Common myeloid progenitor, CD34-positive (primary cell): ENCODE measurements at regions not wholly inside any gene's neighbourhood (a gene's known extent, or its start where the extent isn't known, plus 50 kb on each side); places are given as distances from the start of the nearest gene placed in this dataset.

ENCODE experiments used
- CTCF ChIA-PET: fragments of 350-600 bp; sonication (Branson Sonifier 250); formaldehyde crosslinking; loops from one replicate; lab custom pipeline; 2021; ENCODE audit warnings: antibody characterized with exemption; lab: Charles Lee
- POLR2A ChIA-PET: fragments of 350-600 bp; sonication (Branson Sonifier 250); formaldehyde crosslinking; loops from one replicate; lab custom pipeline; 2021; ENCODE audit warnings: antibody characterized with exemption; lab: Charles Lee
- DNase-seq, 3 donors: peaks; one replicate each; pipeline versions ENCODE4 v3.0.0 to v3.0.0-alpha.2; 2013
- H3K27ac ChIP-seq, 2 experiments: 1 replicate in 1 of 2; 2 replicates in 1 of 2; pipeline ENCODE4 v1.7.0; 2013; ENCODE audit warnings: inconsistent platforms in 2 of 2, low read length in 2 of 2, mild to moderate bottlenecking in 2 of 2, low read depth in 1 of 2, moderate library complexity in 1 of 2; ENCODE audit not compliant: severe bottlenecking in 2 of 2, insufficient read depth in 1 of 2, poor library complexity in 1 of 2
- H3K27me3 ChIP-seq, 5 experiments: replicated peaks in 2 of 5; 1 replicate in 3 of 5; 2 replicates in 2 of 5; pipeline versions ENCODE4 v1.6.1 to v1.7.0; 2013; ENCODE audit warnings: low read length in 4 of 5, mild to moderate bottlenecking in 2 of 5, moderate library complexity in 2 of 5, inconsistent platforms in 1 of 5; ENCODE audit not compliant: insufficient read depth in 5 of 5, control insufficient read depth in 4 of 5
- H3K36me3 ChIP-seq, 4 experiments: 1 replicate in 2 of 4; 2 replicates in 2 of 4; pipeline versions ENCODE4 v1.6.1 to v1.7.0; 2013; ENCODE audit warnings: low read length in 3 of 4, control low read depth in 1 of 4, mild to moderate bottlenecking in 1 of 4; ENCODE audit not compliant: control insufficient read depth in 4 of 4, insufficient read depth in 4 of 4
- H3K4me1 ChIP-seq, 4 experiments: 1 replicate in 3 of 4; 2 replicates in 1 of 4; pipeline versions ENCODE4 v1.6.1 to v1.7.1; 2013; ENCODE audit warnings: low read length in 3 of 4, mild to moderate bottlenecking in 3 of 4, control low read depth in 1 of 4, inconsistent platforms in 1 of 4, moderate library complexity in 1 of 4; ENCODE audit not compliant: control insufficient read depth in 4 of 4, insufficient read depth in 4 of 4; ENCODE audit errors: control extremely low read depth in 1 of 4
- H3K4me3 ChIP-seq, 7 experiments: 1 replicate in 4 of 7; 2 replicates in 3 of 7; pipeline versions ENCODE4 v1.5.1 to v1.7.0; 2013; ENCODE audit warnings: mild to moderate bottlenecking in 7 of 7, low read length in 6 of 7, moderate library complexity in 6 of 7, inconsistent platforms in 2 of 7, low read depth in 2 of 7, control low read depth in 1 of 7; ENCODE audit not compliant: insufficient read depth in 4 of 7, control insufficient read depth in 1 of 7; ENCODE audit errors: extremely low read depth in 1 of 7
- H3K9me3 ChIP-seq, 5 experiments: 1 replicate in 4 of 5; 2 replicates in 1 of 5; pipeline versions ENCODE4 v1.6.1 to v1.7.1; 2013; ENCODE audit warnings: low read length in 4 of 5, mild to moderate bottlenecking in 2 of 5, inconsistent platforms in 1 of 5, low read depth in 1 of 5, moderate library complexity in 1 of 5; ENCODE audit not compliant: control insufficient read depth in 4 of 5, insufficient read depth in 2 of 5; ENCODE audit errors: control extremely low read depth in 1 of 5
- WGBS: methylation state at CpG from one replicate; pipeline ENCODE4 v1.1.5; 2013; ENCODE audit not compliant: insufficient coverage; 5-methylcytosine and 5-hydroxymethylcytosine counted together

DNA sequence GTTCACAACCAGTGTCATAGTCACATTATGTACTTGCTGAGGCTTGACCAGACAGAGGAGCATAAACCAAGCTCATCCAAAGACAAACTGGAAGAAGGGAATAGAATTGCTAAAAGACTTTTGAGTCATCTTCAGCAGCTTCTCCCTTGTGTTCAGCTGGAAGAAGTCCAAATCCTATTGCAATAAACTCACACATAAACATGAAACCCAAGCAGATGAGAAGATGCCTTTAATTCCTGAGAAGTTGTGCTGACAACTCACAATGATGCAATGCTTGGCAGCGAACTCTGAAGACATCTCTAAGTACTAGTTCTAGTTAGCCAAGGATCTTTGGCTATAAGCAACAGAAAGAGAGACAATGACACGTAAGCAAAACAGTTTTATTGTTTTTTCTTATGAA is 642.1 kb downstream of the KCTD16 start:
- Histone ChIP-seq H3K27ac (no peak overlapping the region), H3K36me3 (no peaks in the 10 kb centered on the region), H3K4me1 (no peaks in the 10 kb centered on the region), H3K27me3 (no peaks in the 10 kb centered on the region), H3K9me3 (no peaks in the 10 kb centered on the region), H3K4me3 (no peak overlapping the region)
- ChIA-PET POLR2A (no interaction called here), CTCF (no interaction called here)
- 92% methylated on average over 1 of the region's 2 CpGs for WGBS
- DNase-seq, result no peak

DNA sequence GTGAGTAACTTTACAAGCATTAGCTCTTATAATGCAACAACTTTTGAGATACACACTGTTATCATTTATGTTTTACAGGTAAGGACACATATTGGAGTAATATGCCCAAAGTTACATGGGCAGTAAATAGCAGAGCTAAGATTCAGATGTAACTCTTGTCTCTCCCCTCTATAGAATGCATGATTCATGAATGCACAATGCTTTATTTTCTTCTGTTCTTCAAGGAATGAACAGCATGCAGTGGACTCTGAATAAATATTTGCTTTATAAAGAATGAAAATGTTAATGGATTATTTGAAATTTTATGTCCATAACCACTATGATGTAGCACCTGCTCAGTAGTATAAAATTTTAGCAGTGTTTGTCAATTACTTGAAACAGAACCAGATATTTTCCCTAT is 629.5 kb downstream of the KCTD16 start:
- Histone ChIP-seq H3K27me3 (no peaks in the 10 kb centered on the region), H3K36me3 (no peaks in the 10 kb centered on the region), H3K4me3 (no peak overlapping the region), H3K9me3 (peaks cover 0 to 1% (median 0%) of the 10 kb centered on the region in 5 experiments), H3K4me1 (no peaks in the 10 kb centered on the region), H3K27ac (no peak overlapping the region)
- ChIA-PET POLR2A (no interaction called here), CTCF (no interaction called here)
- no peak for DNase-seq

DNA sequence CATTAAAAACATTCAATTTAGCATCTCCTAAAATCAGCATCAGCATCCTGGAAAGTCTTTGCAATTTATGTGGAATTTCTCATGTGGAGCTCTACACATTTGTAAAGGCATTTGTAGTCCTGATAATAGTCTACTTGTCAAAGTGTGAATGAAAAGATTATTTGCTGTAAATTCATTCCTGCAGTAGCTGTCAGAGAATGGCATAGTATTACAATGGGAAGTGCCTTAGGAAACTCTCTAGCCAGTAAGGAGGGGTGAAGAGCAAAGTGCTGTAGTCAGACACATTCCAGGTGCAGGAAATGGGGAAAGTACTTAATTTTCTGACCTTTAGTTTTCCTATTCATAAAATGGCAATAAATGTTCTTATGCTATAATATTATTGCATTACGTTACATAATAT is 627.9 kb downstream of the KCTD16 start:
- no peak for DNase-seq
- ChIA-PET CTCF (no interaction called here), POLR2A (no interaction called here)
- no CpG with 5 or more reads among the region's 1 CpG for WGBS
- H3K27me3 ChIP-seq, result no peaks in the 10 kb centered on the region
- no peak overlapping the region for H3K4me3 ChIP-seq
- H3K4me1 ChIP-seq, result no peaks in the 10 kb centered on the region
- no peak overlapping the region for H3K27ac ChIP-seq
- no peaks in the 10 kb centered on the region for H3K36me3 ChIP-seq
- no peaks in the 10 kb centered on the region for H3K9me3 ChIP-seq

DNA sequence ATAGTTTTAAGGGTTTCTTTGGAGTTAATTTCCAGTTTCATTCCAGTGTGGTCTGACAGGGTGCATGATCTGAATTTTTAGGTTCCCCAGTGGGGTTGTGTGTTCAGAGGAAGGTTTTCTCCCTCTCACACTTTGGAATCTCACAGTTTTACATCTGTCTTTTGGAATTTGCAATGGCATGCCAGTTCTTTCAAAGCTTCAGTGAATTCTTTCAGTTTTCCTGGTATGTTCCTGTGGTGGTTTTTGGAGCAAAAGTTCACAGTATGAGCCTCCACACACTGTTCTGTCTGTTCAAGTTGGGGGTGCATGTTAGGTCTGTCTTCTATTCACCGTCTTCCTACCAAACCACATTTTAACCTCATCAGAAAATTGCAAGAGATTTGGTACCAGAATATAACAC is 624.2 kb downstream of the KCTD16 start:
- H3K9me3 ChIP-seq, result peaks cover 0 to 7% (median 0%) of the 10 kb centered on the region in 5 experiments
- no peaks in the 10 kb centered on the region for H3K4me1 ChIP-seq
- CTCF ChIA-PET, result no interaction called here
- no peak overlapping the region for H3K27ac ChIP-seq
- no peak for DNase-seq
- H3K36me3 ChIP-seq, result no peaks in the 10 kb centered on the region
- no CpG with 5 or more reads among the region's 1 CpG for WGBS
- POLR2A ChIA-PET, result no interaction called here
- no peaks in the 10 kb centered on the region for H3K27me3 ChIP-seq
- H3K4me3 ChIP-seq, result no peak overlapping the region

- ChIA-PET POLR2A (no interaction called here), CTCF (no interaction called here)
- peaks cover 0 to 7% (median 0%) of the 10 kb centered on the region in 5 experiments for H3K9me3 ChIP-seq
- H3K27me3 ChIP-seq, result no peaks in the 10 kb centered on the region
- no peaks in the 10 kb centered on the region for H3K36me3 ChIP-seq
- WGBS, result 100% methylated on average over 2 of the region's 3 CpGs
- DNase-seq, result no peak
- no peaks in the 10 kb centered on the region for H3K4me1 ChIP-seq
- no peak overlapping the region for H3K27ac ChIP-seq
- no peak overlapping the region for H3K4me3 ChIP-seq
Observed at GRCh38 chr5:144788556-144788955, 617.9 kb downstream of the KCTD16 start.

GRCh38 chr5:144788046-144788445 is 617.4 kb downstream of the KCTD16 start:
- Histone ChIP-seq H3K4me3 (no peak overlapping the region), H3K4me1 (no peaks in the 10 kb centered on the region), H3K27me3 (no peaks in the 10 kb centered on the region), H3K9me3 (peaks cover 0 to 5% (median 0%) of the 10 kb centered on the region in 5 experiments), H3K27ac (no peak overlapping the region), H3K36me3 (no peaks in the 10 kb centered on the region)
- WGBS, result 100% methylated on average over 1 of the region's 1 CpG
- no peak for DNase-seq
- POLR2A ChIA-PET, result no interaction called here
- CTCF ChIA-PET, result no interaction called here

GRCh38 chr5:144779368-144779767 is 608.7 kb downstream of the KCTD16 start:
- ChIA-PET POLR2A (no interaction called here), CTCF (no interaction called here)
- Histone ChIP-seq H3K4me3 (no peak overlapping the region), H3K27ac (no peak overlapping the region), H3K27me3 (no peaks in the 10 kb centered on the region), H3K4me1 (no peaks in the 10 kb centered on the region), H3K36me3 (no peaks in the 10 kb centered on the region), H3K9me3 (no peaks in the 10 kb centered on the region)
- DNase-seq, result no peak
- no CpG with 5 or more reads among the region's 3 CpGs for WGBS
